Chondrocyte (in vitro differentiated cells): ENCODE measurements at regions not wholly inside any gene's neighbourhood (a gene's known extent, or its start where the extent isn't known, plus 50 kb on each side); places are given as distances from the start of the nearest gene placed in this dataset.

Source experiments
- DNase-seq: peaks from one replicate; pipeline ENCODE4 v3.0.0; 2021; ENCODE audit warnings: mixed read lengths, low spot score
- H3K27ac Mint-ChIP-seq: one replicate; pipeline ENCODE4 v1.8.0; 2021; ENCODE audit warnings: mild to moderate bottlenecking, moderate library complexity, mixed read lengths; ENCODE audit not compliant: unreplicated experiment
- H3K27me3 Mint-ChIP-seq: 2 replicates; pipeline ENCODE4 v1.8.0; 2021; ENCODE audit warnings: low read depth, mixed read lengths
- H3K36me3 Mint-ChIP-seq: 2 replicates; pipeline ENCODE4 v1.8.0; 2021; ENCODE audit warnings: low read depth, mixed read lengths
- H3K4me1 Mint-ChIP-seq: 2 replicates; pipeline ENCODE4 v1.8.0; 2021; ENCODE audit warnings: low read depth, mild to moderate bottlenecking, mixed read lengths
- H3K4me3 Mint-ChIP-seq: one replicate; pipeline ENCODE4 v1.8.0; 2021; ENCODE audit warnings: mild to moderate bottlenecking, moderate library complexity, mixed read lengths; ENCODE audit not compliant: unreplicated experiment
- H3K9me3 Mint-ChIP-seq: 2 replicates; pipeline ENCODE4 v1.8.0; 2021; ENCODE audit warnings: low read depth, mixed read lengths
- TF ChIP-seq, protein P1 (sequence below): fragments of 200-600 bp; sonication (generic); IDR thresholded peaks from 2 replicates; pipeline ENCODE4 v1.5.0; 2021; ENCODE audit warnings: antibody characterized with exemption, mild to moderate bottlenecking, moderate library complexity

DNA sequence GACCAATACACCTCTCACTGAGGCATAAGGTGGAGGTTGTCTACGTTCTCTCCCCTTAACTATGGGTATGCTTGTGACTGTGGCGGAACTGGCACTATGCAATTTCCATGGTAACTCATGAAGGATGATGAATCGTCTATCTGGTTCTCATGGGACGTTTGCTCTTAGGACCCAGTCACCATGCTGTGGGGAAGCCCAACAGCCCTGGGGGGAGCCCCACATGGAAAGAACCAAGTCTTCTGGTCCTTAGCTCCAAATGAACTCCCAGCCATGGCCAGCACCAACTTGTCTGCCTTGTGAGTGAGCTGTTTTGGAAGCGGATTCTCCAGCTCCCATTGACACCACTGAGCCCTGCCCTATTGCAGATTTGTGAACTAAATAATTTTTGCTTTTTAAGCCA is 188.7 kb upstream of the S1PR3 start:
- no peak overlapping the region for H3K4me3 Mint-ChIP-seq
- H3K27ac Mint-ChIP-seq, result no peak overlapping the region
- H3K9me3 Mint-ChIP-seq, result peaks cover 1% of the 10 kb centered on the region
- peaks cover 9% of the 10 kb centered on the region for H3K4me1 Mint-ChIP-seq
- DNase-seq, result no peak
- peaks cover 6% of the 10 kb centered on the region for H3K27me3 Mint-ChIP-seq
- TF ChIP-seq, protein P1, sequence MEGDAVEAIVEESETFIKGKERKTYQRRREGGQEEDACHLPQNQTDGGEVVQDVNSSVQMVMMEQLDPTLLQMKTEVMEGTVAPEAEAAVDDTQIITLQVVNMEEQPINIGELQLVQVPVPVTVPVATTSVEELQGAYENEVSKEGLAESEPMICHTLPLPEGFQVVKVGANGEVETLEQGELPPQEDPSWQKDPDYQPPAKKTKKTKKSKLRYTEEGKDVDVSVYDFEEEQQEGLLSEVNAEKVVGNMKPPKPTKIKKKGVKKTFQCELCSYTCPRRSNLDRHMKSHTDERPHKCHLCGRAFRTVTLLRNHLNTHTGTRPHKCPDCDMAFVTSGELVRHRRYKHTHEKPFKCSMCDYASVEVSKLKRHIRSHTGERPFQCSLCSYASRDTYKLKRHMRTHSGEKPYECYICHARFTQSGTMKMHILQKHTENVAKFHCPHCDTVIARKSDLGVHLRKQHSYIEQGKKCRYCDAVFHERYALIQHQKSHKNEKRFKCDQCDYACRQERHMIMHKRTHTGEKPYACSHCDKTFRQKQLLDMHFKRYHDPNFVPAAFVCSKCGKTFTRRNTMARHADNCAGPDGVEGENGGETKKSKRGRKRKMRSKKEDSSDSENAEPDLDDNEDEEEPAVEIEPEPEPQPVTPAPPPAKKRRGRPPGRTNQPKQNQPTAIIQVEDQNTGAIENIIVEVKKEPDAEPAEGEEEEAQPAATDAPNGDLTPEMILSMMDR, result no peak
- no peaks in the 10 kb centered on the region for H3K36me3 Mint-ChIP-seq

DNA sequence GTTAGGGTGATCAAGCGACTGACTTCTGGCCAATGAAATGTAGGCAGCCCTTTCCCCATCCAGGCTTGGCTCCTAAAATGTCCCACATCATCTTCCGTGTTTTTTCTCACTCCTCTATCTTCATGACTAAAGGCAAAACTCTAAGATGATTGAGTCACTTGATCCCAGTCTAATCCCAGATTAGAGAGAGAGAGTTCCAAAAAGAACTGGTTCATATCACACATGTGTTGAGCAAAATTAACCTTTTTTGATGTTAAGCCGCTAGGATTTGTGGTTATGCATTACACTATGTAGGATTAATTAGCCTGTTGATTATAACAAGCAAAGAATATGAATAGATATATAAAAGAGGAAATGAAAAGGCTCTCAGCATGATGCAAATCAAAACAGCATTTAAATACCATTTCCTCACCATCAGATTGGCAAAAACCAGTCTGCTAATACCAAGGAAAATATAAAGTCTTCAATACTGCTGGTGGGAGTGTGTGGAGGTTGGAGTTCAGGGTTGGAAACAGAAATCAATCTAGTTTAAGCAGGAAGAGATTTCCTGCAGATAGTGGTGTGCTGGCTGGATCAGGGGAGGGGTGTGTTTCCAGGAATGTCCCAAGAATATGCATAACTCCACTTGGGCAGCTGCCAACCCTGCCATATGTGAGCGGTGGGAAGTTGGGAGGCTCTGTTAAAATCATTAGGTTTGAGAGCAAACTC is 187.6 kb upstream of the S1PR3 start:
- H3K4me1 Mint-ChIP-seq, result peaks cover 9% of the 10 kb centered on the region
- peaks cover 6% of the 10 kb centered on the region for H3K27me3 Mint-ChIP-seq
- H3K4me3 Mint-ChIP-seq, result no peak overlapping the region
- H3K27ac Mint-ChIP-seq, result no peak overlapping the region
- TF ChIP-seq, protein P1, result no peak
- no peak for DNase-seq
- no peaks in the 10 kb centered on the region for H3K9me3 Mint-ChIP-seq
- no peaks in the 10 kb centered on the region for H3K36me3 Mint-ChIP-seq

DNA sequence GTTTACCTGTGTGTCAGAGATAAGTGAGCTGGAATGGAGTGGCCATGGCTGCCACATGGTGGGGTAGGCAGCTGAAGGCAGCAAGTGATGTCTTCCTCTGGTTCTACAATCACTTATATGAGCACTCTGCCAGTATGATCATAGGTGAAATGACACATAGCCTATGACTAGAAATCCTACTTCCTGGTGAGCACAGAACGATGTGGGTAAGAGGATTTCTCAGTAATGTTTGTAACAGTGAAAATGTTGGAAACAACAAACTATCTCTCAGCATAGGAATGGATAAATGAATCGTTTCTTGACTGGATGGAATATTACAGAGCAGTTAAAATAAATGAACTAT is 187.0 kb upstream of the S1PR3 start:
- no peaks in the 10 kb centered on the region for H3K9me3 Mint-ChIP-seq
- H3K27ac Mint-ChIP-seq, result no peak overlapping the region
- no peak for DNase-seq

DNA sequence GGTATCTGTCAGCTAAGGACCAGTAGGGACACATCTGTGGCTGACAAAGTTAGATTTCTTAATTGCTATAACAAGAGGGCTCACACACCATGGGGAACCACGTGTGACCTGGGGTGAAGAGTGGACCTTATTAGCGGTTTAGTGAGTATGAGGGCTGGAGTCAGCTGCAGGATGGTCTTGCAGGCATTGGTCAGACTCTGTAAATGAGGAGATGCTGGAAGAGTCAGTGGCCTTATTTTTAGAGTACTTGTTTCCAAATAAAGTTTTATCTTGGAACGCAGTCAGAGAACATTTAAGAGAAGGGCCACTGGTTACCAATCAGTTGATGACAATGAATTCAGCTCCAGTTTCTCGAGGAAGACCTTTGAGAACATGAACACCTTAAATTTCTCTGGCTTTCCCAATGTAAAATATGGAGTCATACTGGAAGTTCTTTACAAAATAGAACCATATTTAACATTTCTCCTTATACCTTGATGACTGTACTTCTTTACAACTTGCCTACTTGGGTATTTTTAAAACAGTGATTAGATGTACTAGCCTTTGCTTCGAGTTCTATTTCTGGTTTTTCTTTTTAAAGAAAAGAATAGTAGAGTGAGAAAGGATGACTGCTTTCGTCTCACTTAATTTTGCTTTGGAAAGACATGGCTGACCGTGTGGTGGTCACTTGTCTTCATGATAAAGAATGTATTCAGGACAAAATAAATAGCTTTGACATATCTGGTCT is 185.9 kb upstream of the S1PR3 start:
- Mint-ChIP-seq H3K4me3 (no peak overlapping the region), H3K27me3 (peaks cover 10% of the 10 kb centered on the region), H3K4me1 (peaks cover 9% of the 10 kb centered on the region), H3K27ac (no peak overlapping the region), H3K36me3 (no peaks in the 10 kb centered on the region), H3K9me3 (no peaks in the 10 kb centered on the region)
- DNase-seq, result no peak
- TF ChIP-seq, protein P1, result no peak

More for the DNA sequence above, 187.0 kb upstream of the S1PR3 start:
- Mint-ChIP-seq H3K4me1 (peaks cover 9% of the 10 kb centered on the region), H3K4me3 (no peak overlapping the region), H3K36me3 (no peaks in the 10 kb centered on the region), H3K27me3 (peaks cover 6% of the 10 kb centered on the region)
- TF ChIP-seq, protein P1, result no peak

DNA sequence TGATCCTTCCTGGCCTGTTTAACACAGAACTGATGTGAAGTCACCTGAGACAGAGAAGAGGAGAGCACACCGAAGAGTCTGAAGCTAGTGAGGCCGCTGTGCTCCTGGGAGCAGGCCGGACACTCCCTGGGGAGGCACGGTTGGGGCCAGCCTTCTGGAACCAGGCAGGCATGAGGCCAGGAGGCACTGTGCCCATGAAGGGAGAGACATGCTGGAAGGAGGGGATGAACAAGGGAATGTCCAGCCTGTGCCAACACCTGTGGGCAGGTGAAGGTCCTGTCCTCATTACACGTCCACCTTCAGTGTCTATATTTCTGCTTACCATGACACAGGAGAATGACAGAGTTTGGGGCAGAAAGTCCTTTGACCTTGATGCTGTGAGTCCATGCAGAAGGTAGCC is 183.8 kb upstream of the S1PR3 start:
- H3K27ac Mint-ChIP-seq, result no peak overlapping the region
- peaks cover 9% of the 10 kb centered on the region for H3K4me1 Mint-ChIP-seq
- no peak overlapping the region for H3K4me3 Mint-ChIP-seq
- TF ChIP-seq, protein P1, result no peak
- peaks cover 14% of the 10 kb centered on the region for H3K27me3 Mint-ChIP-seq
- no peaks in the 10 kb centered on the region for H3K36me3 Mint-ChIP-seq
- no peaks in the 10 kb centered on the region for H3K9me3 Mint-ChIP-seq
- no peak for DNase-seq
